Mucosa of rectum (tissue), 2 donors: ENCODE measurements at regions not wholly inside any gene's neighbourhood (a gene's known extent, or its start where the extent isn't known, plus 50 kb on each side); places are given as distances from the start of the nearest gene placed in this dataset.
"Not testable (repeated sequence)": the region's sequence is repeated elsewhere in the genome, so short reads cannot be mapped to it uniquely, and the experiment has no call there.

ENCODE experiments used
- H3K27ac ChIP-seq, 2 donors: one replicate each; pipeline ENCODE4 v1.7.0; 2013; ENCODE audit warnings: inconsistent platforms in 2 of 2, low read depth in 2 of 2, low read length in 2 of 2
- H3K27me3 ChIP-seq, 2 donors: one replicate each; pipeline ENCODE4 v1.7.0; 2013; ENCODE audit warnings: low read length in 2 of 2; ENCODE audit not compliant: control insufficient read depth in 2 of 2, insufficient read depth in 2 of 2
- H3K36me3 ChIP-seq, 2 donors: one replicate each; pipeline ENCODE4 v1.7.0; 2013; ENCODE audit warnings: low read length in 2 of 2; ENCODE audit not compliant: control insufficient read depth in 2 of 2, insufficient read depth in 2 of 2
- H3K4me1 ChIP-seq, 2 donors: one replicate each; pipeline ENCODE4 v1.7.0; 2013; ENCODE audit warnings: low read length in 2 of 2, mild to moderate bottlenecking in 1 of 2; ENCODE audit not compliant: control insufficient read depth in 2 of 2, insufficient read depth in 2 of 2
- H3K4me3 ChIP-seq, 2 donors: one replicate each; pipeline ENCODE4 v1.7.0; 2013; ENCODE audit warnings: low read length in 2 of 2
- H3K9ac ChIP-seq, 2 donors: one replicate each; pipeline ENCODE4 v1.7.0; 2013; ENCODE audit warnings: low read length in 2 of 2, low read depth in 1 of 2, mild to moderate bottlenecking in 1 of 2
- H3K9me3 ChIP-seq, 2 donors: one replicate each; pipeline ENCODE4 v1.7.0; 2013; ENCODE audit warnings: low read length in 2 of 2; ENCODE audit not compliant: control insufficient read depth in 2 of 2
- donor health status: healthy.
- donor health status: Normal muscosa, but diverticular disease.

DNA sequence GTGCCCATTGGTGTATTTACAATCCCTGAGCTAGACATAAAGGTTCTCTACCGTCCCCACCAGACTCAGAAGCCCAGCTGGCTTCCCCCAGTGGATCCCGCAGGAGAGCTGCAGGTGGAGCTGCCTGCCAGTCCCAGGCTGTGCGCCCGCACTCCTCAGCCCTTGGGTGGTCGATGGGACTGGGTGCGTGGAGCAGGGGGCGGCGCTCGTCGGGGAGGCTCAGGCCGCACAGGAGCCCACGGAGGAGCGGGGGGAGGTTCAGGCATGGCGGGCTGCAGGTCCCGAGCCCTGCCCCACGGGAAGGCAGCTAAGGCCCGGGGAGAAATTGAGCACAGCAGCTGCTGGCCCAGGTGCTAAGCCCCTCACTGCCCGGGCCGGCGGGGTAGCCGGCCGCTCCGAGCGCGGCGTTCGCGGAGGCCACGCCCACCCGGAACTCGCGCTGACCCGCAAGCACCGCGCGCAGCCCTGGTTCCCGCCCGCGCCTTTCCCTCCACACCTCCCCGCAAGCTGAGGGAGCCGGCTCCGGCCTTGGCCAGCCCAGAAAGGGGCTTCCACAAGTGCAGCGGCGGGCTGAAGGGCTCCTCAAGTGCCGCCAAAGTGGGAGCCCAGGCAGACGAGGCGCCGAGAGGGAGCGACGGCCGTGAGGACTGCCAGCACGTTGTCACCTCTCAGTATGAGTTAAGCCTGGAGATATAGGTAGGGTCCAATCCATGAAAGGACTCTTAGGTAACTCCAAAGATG lies 136.7 kb downstream of the HAO1 start:
- H3K36me3 ChIP-seq, H3K27ac ChIP-seq, H3K4me3 ChIP-seq, H3K4me1 ChIP-seq, H3K9me3 ChIP-seq, H3K9ac ChIP-seq, H3K27me3 ChIP-seq: not testable (repeated sequence)

DNA sequence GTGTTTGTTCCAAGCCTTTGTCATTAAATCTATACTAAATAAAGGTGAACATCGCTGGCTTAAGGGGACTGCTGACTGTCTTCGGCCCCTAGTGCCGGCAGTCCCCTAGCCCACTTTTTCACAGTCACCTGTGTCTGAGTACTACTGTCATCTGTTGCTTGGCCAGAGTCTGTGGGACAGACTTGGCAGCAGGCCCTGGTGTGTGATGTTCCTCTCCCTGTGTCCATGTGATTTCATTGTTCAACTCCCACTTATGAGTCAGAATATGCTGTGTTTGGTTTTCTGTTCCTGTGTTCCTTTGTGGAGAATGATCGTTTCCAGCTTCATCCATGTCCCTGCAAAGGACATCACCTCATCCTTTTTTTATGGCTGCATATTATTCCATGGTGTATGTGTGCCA lies 133.4 kb downstream of the HAO1 start:
- Histone ChIP-seq H3K9ac (no peak overlapping the region), H3K4me1 (no peaks in the 10 kb centered on the region), H3K27me3 (no peaks in the 10 kb centered on the region), H3K36me3 (no peaks in the 10 kb centered on the region), H3K27ac (no peak overlapping the region), H3K9me3 (peaks cover 0 to 4% of the 10 kb centered on the region in 2 donors), H3K4me3 (no peak overlapping the region)

DNA sequence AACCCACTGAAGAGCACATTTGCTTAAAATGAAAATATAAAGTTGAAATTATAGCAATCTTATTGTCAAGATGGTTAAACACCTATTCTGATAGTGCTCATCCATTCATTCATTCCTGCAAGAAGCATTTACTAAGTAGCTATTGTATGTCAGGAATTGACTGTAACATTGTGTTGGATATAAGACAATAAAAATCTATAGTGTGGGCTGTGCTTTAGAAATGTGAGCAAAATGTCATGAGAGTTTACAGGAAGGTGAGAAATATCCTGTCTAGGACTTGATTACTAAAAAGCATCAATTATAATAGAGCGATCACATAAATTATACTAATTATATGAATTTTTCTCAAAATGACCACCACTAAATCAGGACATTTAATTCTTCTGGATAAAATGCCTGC lies 123.0 kb downstream of the HAO1 start:
- Histone ChIP-seq H3K27me3 (no peaks in the 10 kb centered on the region), H3K36me3 (no peaks in the 10 kb centered on the region), H3K9me3 (no peaks in the 10 kb centered on the region), H3K4me3 (no peak overlapping the region), H3K9ac (no peak overlapping the region), H3K4me1 (no peaks in the 10 kb centered on the region), H3K27ac (no peak overlapping the region)

DNA sequence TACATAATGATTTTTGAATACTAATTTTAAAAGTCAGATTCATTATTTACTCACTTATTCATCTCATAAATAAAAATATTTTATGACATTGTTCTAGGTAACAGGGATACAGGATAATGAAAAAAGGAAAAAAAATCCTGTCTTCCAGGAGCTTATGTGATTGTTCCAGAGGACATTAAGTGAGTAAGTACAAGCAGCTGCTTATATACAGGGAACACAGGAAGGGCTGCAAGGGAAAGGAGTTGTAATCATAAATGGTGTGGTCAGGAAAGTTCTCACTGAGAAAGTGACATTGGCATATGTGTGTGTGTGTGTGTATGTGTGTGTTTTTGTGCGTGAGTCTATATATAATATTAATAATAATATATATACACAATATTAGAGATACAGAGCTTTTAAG lies 121.8 kb downstream of the HAO1 start:
- Histone ChIP-seq H3K27me3 (no peaks in the 10 kb centered on the region), H3K27ac (no peak overlapping the region), H3K36me3 (no peaks in the 10 kb centered on the region), H3K9me3 (no peaks in the 10 kb centered on the region), H3K4me3 (no peak overlapping the region), H3K9ac (no peak overlapping the region), H3K4me1 (no peaks in the 10 kb centered on the region)

DNA sequence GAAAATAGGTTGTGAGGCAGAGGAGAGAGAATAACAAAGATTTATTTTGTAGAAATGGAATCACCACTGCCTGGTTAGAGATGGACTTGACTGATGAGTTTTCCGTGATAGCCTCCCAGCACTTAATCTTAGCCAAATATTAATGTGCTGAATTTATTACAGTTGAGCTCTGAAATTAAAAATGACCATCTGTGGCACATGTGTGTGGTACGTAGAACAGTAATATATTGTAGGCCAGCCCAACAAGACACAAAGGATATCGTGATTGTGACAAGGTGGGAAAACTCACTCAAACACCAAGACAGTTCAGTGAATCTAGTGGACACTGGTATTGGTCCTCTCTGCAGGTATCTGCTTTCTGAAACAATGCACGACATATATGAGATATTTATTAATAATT lies 119.4 kb downstream of the HAO1 start:
- H3K27me3 ChIP-seq = no peaks in the 10 kb centered on the region
- H3K4me3 ChIP-seq = no peak overlapping the region
- H3K4me1 ChIP-seq = no peaks in the 10 kb centered on the region
- H3K9ac ChIP-seq = no peak overlapping the region
- H3K36me3 ChIP-seq = no peaks in the 10 kb centered on the region
- no peak overlapping the region for H3K27ac ChIP-seq
- H3K9me3 ChIP-seq = no peaks in the 10 kb centered on the region

DNA sequence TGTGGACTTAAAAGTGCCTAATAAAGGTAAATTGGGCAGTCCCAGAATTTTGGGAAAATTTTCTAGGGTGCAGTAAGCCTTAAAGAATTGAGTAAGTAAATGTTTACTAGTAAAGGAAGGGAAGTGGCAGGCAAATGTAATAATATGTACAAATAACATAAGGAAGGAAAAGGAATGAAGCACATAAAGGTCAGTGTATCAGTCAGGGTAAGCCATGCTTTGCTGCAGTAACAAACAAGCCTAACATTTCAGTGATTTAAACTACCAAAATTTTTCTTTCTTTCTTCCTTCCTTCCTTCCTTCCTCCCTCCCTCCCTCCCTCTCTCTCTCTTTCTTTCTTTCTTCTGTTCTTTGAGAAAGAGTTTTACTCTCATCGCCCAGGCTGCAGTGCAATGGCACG lies 117.5 kb downstream of the HAO1 start:
- H3K9me3 ChIP-seq = no peaks in the 10 kb centered on the region
- no peaks in the 10 kb centered on the region for H3K4me1 ChIP-seq
- H3K9ac ChIP-seq = no peak overlapping the region
- H3K27ac ChIP-seq = no peak overlapping the region
- no peak overlapping the region for H3K4me3 ChIP-seq
- H3K36me3 ChIP-seq = no peaks in the 10 kb centered on the region
- H3K27me3 ChIP-seq = no peaks in the 10 kb centered on the region

DNA sequence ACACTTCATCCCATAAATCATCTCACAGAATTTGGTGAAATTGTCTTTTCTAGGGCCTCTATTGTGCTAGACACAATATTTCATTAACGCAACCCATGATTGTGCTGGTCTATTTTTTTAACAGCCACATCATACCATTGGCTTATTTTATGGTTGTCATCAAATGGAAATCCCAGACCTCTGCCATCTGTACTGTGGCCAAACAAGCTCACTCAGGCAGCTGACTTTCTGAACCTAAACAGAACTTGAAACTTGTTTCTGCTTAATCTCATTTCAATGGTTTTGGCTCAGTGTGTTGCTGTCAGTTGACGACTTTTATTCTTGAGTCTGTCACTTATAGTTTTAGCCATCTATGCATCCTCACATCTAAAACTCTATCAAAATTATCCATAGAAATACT lies 111.8 kb downstream of the HAO1 start:
- no peak overlapping the region for H3K27ac ChIP-seq
- no peak overlapping the region for H3K4me3 ChIP-seq

DNA sequence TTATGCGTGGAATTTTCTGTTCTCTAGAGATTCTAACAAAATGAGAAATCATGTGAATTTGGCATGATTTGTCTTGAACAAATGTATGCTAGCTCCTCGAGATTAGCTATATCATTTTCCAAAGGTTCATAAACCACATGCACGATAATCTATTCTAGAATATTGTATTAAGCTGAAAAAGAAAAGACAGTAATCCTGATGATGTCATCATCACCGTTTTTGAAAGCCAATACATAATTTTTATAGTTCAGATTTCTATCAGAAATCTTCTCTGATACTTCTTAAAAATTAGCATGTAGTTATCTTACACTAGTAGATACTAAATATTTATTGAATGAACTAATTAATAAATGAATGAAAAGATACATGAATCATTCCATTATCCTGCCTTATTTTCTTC lies 111.2 kb downstream of the HAO1 start:
- H3K27me3 ChIP-seq = no peaks in the 10 kb centered on the region
- no peak overlapping the region for H3K4me3 ChIP-seq
- H3K27ac ChIP-seq = no peak overlapping the region
- no peak overlapping the region for H3K9ac ChIP-seq
- no peaks in the 10 kb centered on the region for H3K9me3 ChIP-seq
- no peaks in the 10 kb centered on the region for H3K4me1 ChIP-seq
- no peaks in the 10 kb centered on the region for H3K36me3 ChIP-seq

More for the DNA sequence above, 111.8 kb downstream of the HAO1 start:
- Histone ChIP-seq H3K4me1 (no peaks in the 10 kb centered on the region), H3K27me3 (no peaks in the 10 kb centered on the region), H3K9me3 (no peaks in the 10 kb centered on the region), H3K36me3 (no peaks in the 10 kb centered on the region), H3K9ac (no peak overlapping the region)

DNA sequence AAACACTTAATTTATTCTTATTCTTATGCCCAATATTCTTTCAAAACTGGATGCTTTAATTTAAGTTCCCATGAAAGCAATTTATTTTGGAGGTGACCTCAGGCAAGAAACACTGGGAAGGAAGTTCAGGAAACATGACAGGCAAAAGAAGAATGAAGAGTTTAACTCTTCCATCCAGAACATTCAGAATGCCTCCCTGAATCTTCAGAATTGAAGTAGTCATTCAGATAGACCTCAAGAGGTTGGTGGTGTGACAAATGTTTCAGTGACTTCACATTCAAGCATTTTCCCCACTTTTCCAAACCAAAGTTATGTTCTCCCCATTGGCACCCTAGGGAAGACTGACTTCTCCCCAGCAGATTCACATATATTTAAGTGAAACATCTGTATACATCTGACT lies 110.5 kb downstream of the HAO1 start:
- no peaks in the 10 kb centered on the region for H3K27me3 ChIP-seq
- H3K4me3 ChIP-seq = no peak overlapping the region
- H3K27ac ChIP-seq = no peak overlapping the region

More for the DNA sequence above, 110.5 kb downstream of the HAO1 start:
- H3K36me3 ChIP-seq = no peaks in the 10 kb centered on the region
- no peaks in the 10 kb centered on the region for H3K4me1 ChIP-seq
- H3K9ac ChIP-seq = no peak overlapping the region
- no peaks in the 10 kb centered on the region for H3K9me3 ChIP-seq
